ENCODE measurements at regions not wholly inside any gene's neighbourhood (a gene's known extent, or its start where the extent isn't known, plus 50 kb on each side); places are given as distances from the start of the nearest gene placed in this dataset.

DNA sequence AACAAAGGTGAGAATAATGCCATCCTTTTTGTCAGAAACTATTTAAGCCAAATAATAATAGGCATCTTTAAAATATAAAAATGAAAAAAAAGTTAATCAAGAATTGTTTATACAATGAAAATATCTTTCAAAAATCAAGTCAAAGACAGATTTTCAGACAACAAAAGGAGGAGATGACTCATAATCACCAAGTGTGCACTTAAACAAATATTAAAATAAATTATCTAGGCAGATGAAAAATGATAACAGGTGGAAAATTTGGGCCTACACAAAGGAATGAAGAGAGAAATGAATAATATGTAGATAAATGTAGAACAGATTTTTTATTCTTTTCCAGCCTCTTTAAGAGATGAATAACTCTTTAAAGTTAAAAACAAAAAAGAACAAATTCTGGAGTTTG, 250.0 kb upstream of the PLEKHG7 start:
- no peak overlapping the region for H2BK5ac ChIP-seq (ENCODE audit: low read length)
- H3K4me3 ChIP-seq (ENCODE audit: low read length) = no peak overlapping the region
- H3K4ac ChIP-seq (ENCODE audit: low read depth, low read length) = no peak overlapping the region
- no peaks in the 10 kb centered on the region for H3K27me3 ChIP-seq (ENCODE audit: insufficient read depth, low read length, poor library complexity)
- no peak overlapping the region for H3K18ac ChIP-seq (ENCODE audit: low read length)
- no peak for DNase-seq
- H3K4me1 ChIP-seq (ENCODE audit: control insufficient read depth, low read depth, low read length) = no peaks in the 10 kb centered on the region
- no peak overlapping the region for H3K9ac ChIP-seq (ENCODE audit: low read length)
- H3K56ac ChIP-seq (ENCODE audit: low read length) = no peak overlapping the region
- no peak overlapping the region for H3K27ac ChIP-seq (ENCODE audit: low read depth, low read length)
- H2BK15ac ChIP-seq (replicated peaks; ENCODE audit: low read depth) = no peak overlapping the region
- no peaks in the 10 kb centered on the region for H3K79me2 ChIP-seq (ENCODE audit: control insufficient read depth, insufficient read depth, low read length)
- no peak overlapping the region for H3K4me2 ChIP-seq (ENCODE audit: low read length)
- H3K36me3 ChIP-seq (ENCODE audit: control insufficient read depth, insufficient read depth, low read length) = no peaks in the 10 kb centered on the region
- H2AK5ac ChIP-seq (ENCODE audit: low read length) = no peak overlapping the region
- no peak overlapping the region for H3K23ac ChIP-seq (ENCODE audit: low read length)
- no peak overlapping the region for H2BK120ac ChIP-seq (ENCODE audit: low read depth, low read length)
- no peak overlapping the region for H4K8ac ChIP-seq (ENCODE audit: low read depth, low read length)
- no peaks in the 10 kb centered on the region for H3K79me1 ChIP-seq (ENCODE audit: low read length)
- no peak overlapping the region for H4K5ac ChIP-seq (ENCODE audit: low read length)

- WGBS (ENCODE audit: extremely low coverage, insufficient coverage, low lambda C conversion rate) = no CpG with 5 or more reads among the region's 1 CpG
- Histone ChIP-seq H3K9ac (ENCODE audit: low read length) (no peak overlapping the region), H3K27ac (ENCODE audit: low read depth, low read length) (no peak overlapping the region), H4K8ac (ENCODE audit: low read depth, low read length) (no peak overlapping the region), H3K4me2 (ENCODE audit: low read length) (no peak overlapping the region), H3K79me2 (ENCODE audit: control insufficient read depth, insufficient read depth, low read length) (no peaks in the 10 kb centered on the region), H2BK120ac (ENCODE audit: low read depth, low read length) (no peak overlapping the region), H3K4ac (ENCODE audit: low read depth, low read length) (no peak overlapping the region), H3K18ac (ENCODE audit: low read length) (no peak overlapping the region), H2BK15ac (replicated peaks; ENCODE audit: low read depth) (no peak overlapping the region), H3K27me3 (ENCODE audit: insufficient read depth, low read length, poor library complexity) (no peaks in the 10 kb centered on the region), H4K5ac (ENCODE audit: low read length) (no peak overlapping the region), H2BK5ac (ENCODE audit: low read length) (no peak overlapping the region), H3K23ac (ENCODE audit: low read length) (no peak overlapping the region), H3K4me1 (ENCODE audit: control insufficient read depth, low read depth, low read length) (no peaks in the 10 kb centered on the region), H2AK5ac (ENCODE audit: low read length) (no peak overlapping the region), H3K4me3 (ENCODE audit: low read length) (no peak overlapping the region), H3K56ac (ENCODE audit: low read length) (no peak overlapping the region), H3K36me3 (ENCODE audit: control insufficient read depth, insufficient read depth, low read length) (no peaks in the 10 kb centered on the region), H3K79me1 (ENCODE audit: low read length) (no peaks in the 10 kb centered on the region)
- DNase-seq = no peak
Observed at GRCh38 chr12:92446083-92446460, 256.7 kb upstream of the PLEKHG7 start.

DNA sequence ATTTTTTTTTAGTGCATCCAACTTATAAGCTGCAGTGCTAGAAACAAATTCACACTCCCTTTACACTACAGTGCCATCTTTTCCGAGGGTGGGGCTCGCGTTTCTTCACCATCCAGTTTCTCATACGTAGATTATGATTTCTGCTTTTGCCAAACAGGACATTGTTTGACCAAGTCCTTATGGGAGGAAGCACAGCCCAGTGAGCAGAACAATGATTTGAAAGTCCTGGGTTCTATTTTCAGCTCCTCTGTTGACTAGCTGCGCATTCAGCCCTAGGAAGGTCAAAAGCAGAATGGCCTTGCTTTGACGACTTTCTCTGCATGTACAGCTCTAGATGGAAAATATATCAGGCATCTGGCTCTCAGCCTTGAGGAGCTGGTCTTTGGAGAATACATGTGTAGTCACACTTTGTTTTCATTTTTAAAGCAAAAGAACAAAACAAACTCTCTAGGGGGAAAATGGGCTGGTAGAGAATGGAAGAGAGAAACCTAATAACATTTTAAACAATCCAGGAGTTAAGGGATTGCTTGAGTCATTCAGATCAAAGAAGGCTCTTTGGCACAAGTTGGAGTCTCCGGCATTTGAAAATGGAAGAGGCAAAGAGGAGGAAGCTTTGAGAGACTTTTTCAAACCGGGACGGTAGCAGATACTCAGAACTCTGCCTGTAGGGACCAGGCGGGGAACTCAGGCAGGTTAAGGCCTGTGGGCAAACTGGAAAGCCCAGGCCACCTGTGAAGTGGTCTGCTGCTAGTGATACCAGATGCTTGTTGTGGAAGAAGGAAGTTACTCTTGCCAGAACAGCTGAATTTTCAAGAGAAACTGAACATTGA, 257.3 kb upstream of the PLEKHG7 start:
- no peaks in the 10 kb centered on the region for H3K4me1 ChIP-seq (ENCODE audit: control insufficient read depth, low read depth, low read length)
- no peaks in the 10 kb centered on the region for H3K79me2 ChIP-seq (ENCODE audit: control insufficient read depth, insufficient read depth, low read length)
- no peaks in the 10 kb centered on the region for H3K36me3 ChIP-seq (ENCODE audit: control insufficient read depth, insufficient read depth, low read length)
- no CpG with 5 or more reads among the region's 10 CpGs for WGBS (ENCODE audit: extremely low coverage, insufficient coverage, low lambda C conversion rate)
- no peak overlapping the region for H3K4me3 ChIP-seq (ENCODE audit: low read length)
- no peak overlapping the region for H3K23ac ChIP-seq (ENCODE audit: low read length)
- no peak overlapping the region for H3K4ac ChIP-seq (ENCODE audit: low read depth, low read length)
- no peak overlapping the region for H2BK5ac ChIP-seq (ENCODE audit: low read length)
- no peaks in the 10 kb centered on the region for H3K79me1 ChIP-seq (ENCODE audit: low read length)
- H4K8ac ChIP-seq (ENCODE audit: low read depth, low read length) = no peak overlapping the region
- H2BK120ac ChIP-seq (ENCODE audit: low read depth, low read length) = no peak overlapping the region
- H3K9ac ChIP-seq (ENCODE audit: low read length) = no peak overlapping the region
- H2BK15ac ChIP-seq (replicated peaks; ENCODE audit: low read depth) = no peak overlapping the region
- no peak overlapping the region for H4K5ac ChIP-seq (ENCODE audit: low read length)
- no peak overlapping the region for H3K56ac ChIP-seq (ENCODE audit: low read length)
- no peak overlapping the region for H2AK5ac ChIP-seq (ENCODE audit: low read length)
- DNase-seq = no peak
- no peak overlapping the region for H3K27ac ChIP-seq (ENCODE audit: low read depth, low read length)
- H3K18ac ChIP-seq (ENCODE audit: low read length) = no peak overlapping the region
- no peak overlapping the region for H3K4me2 ChIP-seq (ENCODE audit: low read length)
- H3K27me3 ChIP-seq (ENCODE audit: insufficient read depth, low read length, poor library complexity) = no peaks in the 10 kb centered on the region

GRCh38 chr12:92444763-92445162, 258.0 kb upstream of the PLEKHG7 start:
- H4K5ac ChIP-seq (ENCODE audit: low read length) = no peak overlapping the region
- no peaks in the 10 kb centered on the region for H3K27me3 ChIP-seq (ENCODE audit: insufficient read depth, low read length, poor library complexity)
- H3K18ac ChIP-seq (ENCODE audit: low read length) = no peak overlapping the region
- H2BK5ac ChIP-seq (ENCODE audit: low read length) = no peak overlapping the region
- no peak overlapping the region for H3K4me3 ChIP-seq (ENCODE audit: low read length)
- no peaks in the 10 kb centered on the region for H3K79me2 ChIP-seq (ENCODE audit: control insufficient read depth, insufficient read depth, low read length)
- H3K9ac ChIP-seq (ENCODE audit: low read length) = no peak overlapping the region
- no peak overlapping the region for H3K56ac ChIP-seq (ENCODE audit: low read length)
- H3K4me1 ChIP-seq (ENCODE audit: control insufficient read depth, low read depth, low read length) = no peaks in the 10 kb centered on the region
- H4K8ac ChIP-seq (ENCODE audit: low read depth, low read length) = no peak overlapping the region
- no peak for DNase-seq
- H3K4ac ChIP-seq (ENCODE audit: low read depth, low read length) = no peak overlapping the region
- H3K36me3 ChIP-seq (ENCODE audit: control insufficient read depth, insufficient read depth, low read length) = no peaks in the 10 kb centered on the region
- H2BK15ac ChIP-seq (replicated peaks; ENCODE audit: low read depth) = no peak overlapping the region
- no peak overlapping the region for H3K4me2 ChIP-seq (ENCODE audit: low read length)
- no CpG with 5 or more reads among the region's 9 CpGs for whole genome bisulfite sequencing (ENCODE audit: extremely low coverage, insufficient coverage, low lambda C conversion rate)
- H3K27ac ChIP-seq (ENCODE audit: low read depth, low read length) = no peak overlapping the region
- no peak overlapping the region for H2AK5ac ChIP-seq (ENCODE audit: low read length)
- H2BK120ac ChIP-seq (ENCODE audit: low read depth, low read length) = no peak overlapping the region
- H3K23ac ChIP-seq (ENCODE audit: low read length) = no peak overlapping the region
- no peaks in the 10 kb centered on the region for H3K79me1 ChIP-seq (ENCODE audit: low read length)

DNA sequence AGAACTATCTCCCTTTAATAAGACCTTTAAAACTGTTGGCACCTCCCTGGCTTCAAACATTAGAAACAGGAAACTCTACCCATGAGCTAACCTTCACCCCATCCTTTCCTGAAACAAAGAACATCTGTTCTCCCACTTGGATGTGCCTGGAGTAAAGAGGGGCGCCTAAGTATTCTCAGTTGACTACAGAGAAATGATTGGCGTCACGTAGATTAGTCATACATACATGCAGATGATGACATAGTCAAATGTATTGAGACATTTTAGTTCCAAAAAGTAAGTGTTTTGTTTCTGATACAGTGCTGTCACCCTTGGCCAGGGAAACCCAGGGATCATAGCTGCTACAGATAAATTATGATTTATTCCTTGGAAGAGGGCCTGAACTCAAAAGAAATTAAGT, 260.0 kb upstream of the PLEKHG7 start:
- Histone ChIP-seq H2BK5ac (ENCODE audit: low read length) (no peak overlapping the region), H3K4ac (ENCODE audit: low read depth, low read length) (no peak overlapping the region), H2BK120ac (ENCODE audit: low read depth, low read length) (no peak overlapping the region), H3K56ac (ENCODE audit: low read length) (no peak overlapping the region), H3K27ac (ENCODE audit: low read depth, low read length) (no peak overlapping the region), H3K4me2 (ENCODE audit: low read length) (no peak overlapping the region), H2AK5ac (ENCODE audit: low read length) (no peak overlapping the region), H2BK15ac (replicated peaks; ENCODE audit: low read depth) (no peak overlapping the region), H3K4me3 (ENCODE audit: low read length) (no peak overlapping the region), H3K23ac (ENCODE audit: low read length) (no peak overlapping the region), H3K4me1 (ENCODE audit: control insufficient read depth, low read depth, low read length) (no peaks in the 10 kb centered on the region), H4K5ac (ENCODE audit: low read length) (no peak overlapping the region), H3K36me3 (ENCODE audit: control insufficient read depth, insufficient read depth, low read length) (no peaks in the 10 kb centered on the region), H3K27me3 (ENCODE audit: insufficient read depth, low read length, poor library complexity) (no peaks in the 10 kb centered on the region), H3K9ac (ENCODE audit: low read length) (no peak overlapping the region), H3K79me1 (ENCODE audit: low read length) (no peaks in the 10 kb centered on the region), H3K18ac (ENCODE audit: low read length) (no peak overlapping the region), H3K79me2 (ENCODE audit: control insufficient read depth, insufficient read depth, low read length) (no peaks in the 10 kb centered on the region), H4K8ac (ENCODE audit: low read depth, low read length) (no peak overlapping the region)
- no peak for DNase-seq
- WGBS (ENCODE audit: extremely low coverage, insufficient coverage, low lambda C conversion rate) = no CpG with 5 or more reads among the region's 3 CpGs

DNA sequence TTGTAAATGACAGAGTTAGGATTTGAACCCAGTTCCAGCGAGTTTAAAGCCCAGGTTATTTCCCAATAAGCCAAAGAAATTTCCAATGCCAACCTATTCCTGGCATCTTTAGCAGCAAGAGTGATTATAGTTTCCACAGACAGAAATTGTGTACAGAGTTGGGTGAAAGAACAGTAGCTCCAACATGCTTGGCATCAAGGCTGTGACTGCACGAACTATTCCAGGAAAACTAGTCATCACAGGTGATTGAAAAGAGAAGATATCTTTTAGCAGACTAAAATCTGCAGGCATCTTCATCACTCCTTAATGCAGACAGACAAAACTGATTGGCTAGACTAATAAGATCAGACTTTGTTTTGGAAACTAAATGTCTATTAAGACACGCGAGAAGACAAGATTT, 262.7 kb upstream of the PLEKHG7 start:
- WGBS (ENCODE audit: extremely low coverage, insufficient coverage, low lambda C conversion rate) = no CpG with 5 or more reads among the region's 4 CpGs
- H3K79me2 ChIP-seq (ENCODE audit: control insufficient read depth, insufficient read depth, low read length) = no peaks in the 10 kb centered on the region
- H3K4me3 ChIP-seq (ENCODE audit: low read length) = no peak overlapping the region
- H3K4me2 ChIP-seq (ENCODE audit: low read length) = no peak overlapping the region
- H3K79me1 ChIP-seq (ENCODE audit: low read length) = no peaks in the 10 kb centered on the region
- H4K8ac ChIP-seq (ENCODE audit: low read depth, low read length) = no peak overlapping the region
- no peak for DNase-seq
- no peaks in the 10 kb centered on the region for H3K36me3 ChIP-seq (ENCODE audit: control insufficient read depth, insufficient read depth, low read length)
- H2BK5ac ChIP-seq (ENCODE audit: low read length) = no peak overlapping the region
- H2BK15ac ChIP-seq (replicated peaks; ENCODE audit: low read depth) = no peak overlapping the region
- H3K9ac ChIP-seq (ENCODE audit: low read length) = no peak overlapping the region
- H3K4ac ChIP-seq (ENCODE audit: low read depth, low read length) = no peak overlapping the region
- H3K4me1 ChIP-seq (ENCODE audit: control insufficient read depth, low read depth, low read length) = no peaks in the 10 kb centered on the region
- no peaks in the 10 kb centered on the region for H3K27me3 ChIP-seq (ENCODE audit: insufficient read depth, low read length, poor library complexity)
- no peak overlapping the region for H3K56ac ChIP-seq (ENCODE audit: low read length)
- H3K18ac ChIP-seq (ENCODE audit: low read length) = no peak overlapping the region
- no peak overlapping the region for H2BK120ac ChIP-seq (ENCODE audit: low read depth, low read length)
- H2AK5ac ChIP-seq (ENCODE audit: low read length) = no peak overlapping the region
- no peak overlapping the region for H3K27ac ChIP-seq (ENCODE audit: low read depth, low read length)
- H4K5ac ChIP-seq (ENCODE audit: low read length) = no peak overlapping the region
- H3K23ac ChIP-seq (ENCODE audit: low read length) = no peak overlapping the region
